Activated CD4-positive, alpha-beta T cell treated with anti-CD3 and anti-CD28 coated beads, Interleukin-2, amount 50 U/mL, for 48 hours (primary cell): ENCODE measurements at regions not wholly inside any gene's neighbourhood (a gene's known extent, or its start where the extent isn't known, plus 50 kb on each side); places are given as distances from the start of the nearest gene placed in this dataset.

Experiments used
- DNase-seq, 2 experiments: peaks; one replicate each; pipeline ENCODE4 v3.0.0-alpha.2; 2020

DNA sequence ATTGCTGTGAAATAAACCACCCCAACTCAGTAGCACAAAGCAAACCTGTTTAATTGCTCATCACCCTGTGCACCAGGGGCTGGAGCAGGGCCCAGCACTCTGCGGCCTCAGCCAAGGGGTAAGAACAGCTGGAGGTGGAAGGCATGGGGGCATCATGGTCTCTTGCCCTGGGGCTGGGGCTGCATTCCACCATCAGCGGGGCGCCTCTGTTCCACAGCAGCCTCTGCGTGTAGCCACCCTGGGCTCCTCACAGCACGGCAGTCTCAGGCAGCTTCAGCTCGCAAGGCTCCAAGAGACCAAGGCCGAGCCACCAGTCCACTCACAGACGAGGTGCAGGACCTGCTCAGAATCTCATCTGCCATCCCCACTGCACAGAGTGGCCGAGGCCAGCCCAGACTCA lies 630.7 kb downstream of the TBC1D22A start:
- no peak for DNase-seq

- no peak for DNase-seq
Observed at GRCh38 chr22:47392729-47393128, 630.3 kb downstream of the TBC1D22A start.

- no peak for DNase-seq
Observed at GRCh38 chr22:47392054-47392347, 629.6 kb downstream of the TBC1D22A start.

DNA sequence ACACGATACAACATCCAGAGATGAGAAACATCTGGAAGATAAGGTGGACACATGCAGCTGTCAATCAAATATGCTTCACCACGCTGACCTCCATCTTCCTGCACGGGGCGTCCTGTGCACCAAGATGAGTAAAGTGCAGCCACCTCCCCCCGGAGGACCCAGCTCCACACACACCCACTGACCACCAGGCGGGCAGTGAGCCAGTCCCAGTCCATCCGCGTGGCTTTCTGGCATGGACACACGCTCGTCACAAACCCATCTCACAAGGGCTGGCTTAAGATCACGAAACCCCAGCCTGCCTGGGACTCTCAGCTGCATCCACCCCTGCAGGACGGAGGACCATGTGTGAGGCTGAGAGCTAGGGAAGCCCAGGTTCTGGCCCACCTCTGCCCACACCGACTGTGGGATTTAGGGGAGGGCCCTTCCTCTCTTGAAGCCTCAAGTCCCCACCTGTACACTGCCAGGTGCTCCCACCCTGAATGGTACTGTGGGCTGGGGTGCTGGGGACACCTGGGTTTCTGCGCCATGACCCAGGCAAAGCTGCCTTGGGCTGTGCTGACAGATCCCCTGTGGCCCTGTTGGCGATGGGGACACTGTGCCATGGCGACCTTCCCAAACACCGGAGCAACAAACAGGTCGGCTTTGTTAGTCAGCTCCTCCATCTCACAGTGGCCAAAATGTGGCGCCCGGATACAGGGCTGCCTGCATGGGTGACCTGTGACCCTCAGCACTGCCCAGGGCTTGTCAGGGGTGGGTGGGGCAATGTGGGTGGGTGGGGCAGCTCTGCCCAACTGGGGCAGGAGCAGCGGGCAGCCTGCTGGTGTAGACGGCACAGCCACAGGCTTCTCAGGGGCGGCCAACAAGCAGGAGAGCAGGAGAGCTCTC lies 629.0 kb downstream of the TBC1D22A start:
- DNase-seq = no peak

GRCh38 chr22:47390026-47390970 lies 627.8 kb downstream of the TBC1D22A start:
- no peak for DNase-seq

- no peak for DNase-seq
Observed at GRCh38 chr22:47389201-47389600, 626.8 kb downstream of the TBC1D22A start.

DNA sequence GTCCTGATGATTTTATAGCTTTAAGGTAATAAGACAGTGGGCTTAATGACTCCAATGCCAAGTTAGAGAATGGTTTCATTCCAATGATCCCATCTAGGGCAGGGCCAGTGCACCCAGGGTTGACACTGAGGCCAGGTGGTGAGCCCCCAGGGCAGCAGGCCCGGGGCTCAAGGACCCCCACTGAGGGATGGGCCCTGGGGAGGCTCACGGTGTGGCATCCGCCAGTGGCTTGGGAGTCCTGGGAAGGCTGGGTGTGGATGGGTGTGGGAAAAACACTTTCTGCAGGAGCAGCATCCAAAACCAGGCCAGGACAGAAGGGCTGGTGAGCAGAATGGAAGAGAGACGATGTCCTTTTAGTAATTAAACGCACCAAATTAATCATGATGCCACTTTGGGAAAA lies 626.3 kb downstream of the TBC1D22A start:
- no peak for DNase-seq

GRCh38 chr22:47388331-47388730 lies 625.9 kb downstream of the TBC1D22A start:
- DNase-seq = no peak

- no peak for DNase-seq
Observed at GRCh38 chr22:47386812-47387510, 624.5 kb downstream of the TBC1D22A start.

GRCh38 chr22:47384977-47385376 lies 622.5 kb downstream of the TBC1D22A start:
- DNase-seq = no peak

- no peak for DNase-seq
Observed at GRCh38 chr22:47382164-47382890, 619.9 kb downstream of the TBC1D22A start.

- no peak for DNase-seq
Observed at GRCh38 chr22:47381240-47381639, 618.8 kb downstream of the TBC1D22A start.

GRCh38 chr22:47380692-47381091 lies 618.2 kb downstream of the TBC1D22A start:
- no peak for DNase-seq

DNA sequence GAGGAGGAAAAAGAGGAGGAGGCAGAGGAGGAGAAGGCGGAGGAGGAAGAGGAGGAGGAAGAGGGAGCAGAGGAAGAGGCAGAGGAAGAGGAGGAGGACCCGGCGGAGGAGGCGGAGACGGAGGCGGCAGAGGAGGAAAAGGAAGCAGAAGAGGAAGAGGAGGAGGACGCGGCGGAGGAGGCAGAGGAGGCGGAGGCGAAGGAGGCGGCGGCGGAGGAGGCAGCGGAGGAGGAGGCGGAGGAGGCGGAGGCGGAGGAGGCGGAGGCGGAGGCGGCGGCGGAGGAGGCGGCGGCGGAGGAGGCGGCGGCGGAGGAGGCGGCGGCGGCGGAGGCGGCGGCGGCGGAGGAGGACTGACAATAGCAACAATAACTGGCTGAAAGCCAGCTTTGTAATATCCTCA lies 616.6 kb downstream of the TBC1D22A start:
- no peak for DNase-seq

- no peak for DNase-seq
Observed at GRCh38 chr22:47377926-47378560, 615.6 kb downstream of the TBC1D22A start.

GRCh38 chr22:47376901-47377505 lies 614.6 kb downstream of the TBC1D22A start:
- DNase-seq = no peak

- no peak for DNase-seq
Observed at GRCh38 chr22:47376322-47376700, 613.9 kb downstream of the TBC1D22A start.

DNA sequence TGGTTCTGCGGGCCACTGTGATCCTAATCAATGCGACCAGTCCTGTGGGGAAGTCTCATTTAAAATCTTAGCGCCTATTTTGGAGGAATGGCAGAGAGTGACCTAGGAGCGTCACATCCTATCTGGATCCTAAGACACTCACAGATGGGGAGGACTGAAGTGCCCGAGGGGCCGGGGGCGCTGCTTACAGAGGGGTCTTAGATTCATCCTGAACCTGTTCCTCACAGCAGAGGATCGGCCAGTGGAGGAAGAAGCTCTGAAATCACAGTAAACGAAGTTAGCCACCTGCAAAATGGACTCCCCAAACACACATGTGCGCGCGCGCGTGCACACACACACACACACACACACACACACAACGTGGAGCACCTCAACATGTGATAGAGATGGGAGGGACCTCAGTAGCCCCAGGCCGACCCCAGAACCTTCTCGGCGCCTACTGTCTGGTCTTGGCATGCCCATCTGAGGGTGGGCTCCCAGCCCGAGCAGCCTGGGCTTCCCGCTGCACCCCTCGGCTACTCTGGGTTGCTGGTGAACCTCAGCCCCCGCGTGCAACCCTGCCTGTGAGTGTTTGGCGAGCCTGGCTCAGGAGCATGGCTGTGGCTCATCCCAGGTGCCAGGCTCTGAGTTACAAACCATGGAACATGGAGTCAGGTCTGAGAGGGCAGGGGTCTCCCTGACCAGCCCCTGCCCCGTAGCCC lies 613.3 kb downstream of the TBC1D22A start:
- DNase-seq = no peak

DNA sequence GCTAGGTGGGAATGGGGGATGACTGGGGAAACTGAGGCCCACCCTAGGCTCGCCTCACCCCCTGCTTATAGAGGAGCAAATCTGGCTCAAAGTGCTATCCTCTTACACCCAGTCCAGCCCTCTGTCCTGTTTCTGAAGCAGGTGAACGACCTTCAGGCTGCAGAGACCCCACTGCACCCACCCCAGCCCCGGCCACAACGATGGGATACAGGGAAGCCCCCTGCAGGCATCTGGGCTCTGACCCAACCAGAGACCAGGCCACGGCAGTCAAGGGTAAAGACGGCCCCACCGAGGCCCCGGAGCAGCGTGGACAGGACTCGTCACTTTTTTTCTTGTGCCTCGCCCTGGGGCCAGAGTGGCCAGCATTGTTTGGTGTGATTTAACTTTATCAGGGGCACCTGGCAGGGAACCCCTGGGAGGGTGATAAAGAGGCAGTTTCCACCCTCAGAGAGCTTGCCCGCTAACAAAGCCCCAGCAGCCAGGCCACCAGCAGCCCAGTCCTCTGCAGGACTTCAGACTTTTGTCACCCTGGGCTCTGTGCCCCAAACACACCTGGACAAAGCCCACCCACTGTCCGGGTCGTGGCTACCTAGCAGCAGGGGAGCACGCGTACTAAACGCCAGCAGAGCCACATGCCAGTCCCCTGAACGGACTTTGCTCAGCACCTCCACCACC lies 612.6 kb downstream of the TBC1D22A start:
- DNase-seq = no peak

GRCh38 chr22:47374273-47374771 lies 611.9 kb downstream of the TBC1D22A start:
- no peak for DNase-seq
